HepG2 (cell line): ENCODE measurements at regions not wholly inside any gene's neighbourhood (a gene's known extent, or its start where the extent isn't known, plus 50 kb on each side); places are given as distances from the start of the nearest gene placed in this dataset.

Experiments used
- ADNP ChIP-seq: sonication (generic); formaldehyde crosslinking; IDR thresholded peaks from 2 replicates; pipeline ENCODE4 v1.4.0; 2020; ENCODE audit warnings: missing genetic modification reagents
- CREB3 ChIP-seq: sonication (generic); formaldehyde crosslinking; IDR thresholded peaks from 2 replicates; pipeline ENCODE4 v1.5.0; 2020; ENCODE audit warnings: missing genetic modification reagents
- CREM ChIP-seq, 2 experiments: sonication (generic) in 1 of 2; formaldehyde crosslinking in 1 of 2; IDR thresholded peaks; 2 replicates each; pipeline versions ENCODE4 v1.4.0 to v1.6.1; 2016 to 2020; ENCODE audit warnings: antibody characterized with exemption in 1 of 2, mild to moderate bottlenecking in 1 of 2, missing genetic modification reagents in 1 of 2
- LRRFIP1 ChIP-seq: sonication (generic); formaldehyde crosslinking; conservative IDR thresholded peaks from 2 replicates; pipeline ENCODE4 v1.4.0; 2020; ENCODE audit warnings: missing genetic modification reagents
- MLLT10 ChIP-seq: sonication (generic); formaldehyde crosslinking; IDR thresholded peaks from 2 replicates; pipeline ENCODE4 v1.4.0; 2020; ENCODE audit warnings: missing genetic modification reagents
- MTA3 ChIP-seq: sonication (generic); formaldehyde crosslinking; IDR thresholded peaks from 2 replicates; pipeline ENCODE4 v1.4.0; 2020; ENCODE audit warnings: missing genetic modification reagents
- NAIF1 ChIP-seq: sonication (generic); formaldehyde crosslinking; IDR thresholded peaks from 2 replicates; pipeline ENCODE4 v1.5.0; 2020; ENCODE audit warnings: mild to moderate bottlenecking, missing genetic modification reagents, borderline replicate concordance
- SIN3A ChIP-seq: IDR thresholded peaks from 2 replicates; pipeline ENCODE4 v1.6.1; 2011; ENCODE audit warnings: low read depth, mild to moderate bottlenecking, control low read depth, low read length, borderline replicate concordance
- SMAD9 ChIP-seq: sonication (generic); formaldehyde crosslinking; IDR thresholded peaks from 2 replicates; pipeline ENCODE4 v1.5.1; 2020; ENCODE audit warnings: mild to moderate bottlenecking, missing genetic modification reagents
- SP1 ChIP-seq, 2 experiments: fragments of 450-650 bp in 1 of 2; sonication (generic) in 1 of 2; formaldehyde crosslinking in 1 of 2; IDR thresholded peaks; 2 replicates each; pipeline versions ENCODE4 v1.4.0 to v1.6.1; 2016 to 2020; ENCODE audit warnings: missing genetic modification reagents in 1 of 2
- ZBTB3 ChIP-seq: sonication (generic); formaldehyde crosslinking; IDR thresholded peaks from 2 replicates; pipeline ENCODE4 v1.4.0; 2020; ENCODE audit warnings: low read depth, mild to moderate bottlenecking, moderate library complexity, missing genetic modification reagents, borderline replicate concordance
- ZBTB37 ChIP-seq: sonication (generic); formaldehyde crosslinking; IDR thresholded peaks from 2 replicates; pipeline ENCODE4 v1.4.0; 2020; ENCODE audit warnings: mild to moderate bottlenecking, missing genetic modification reagents
- ZNF24 ChIP-seq: fragments of 450-650 bp; IDR thresholded peaks from 2 replicates; pipeline ENCODE4 v1.6.1; 2017; ENCODE audit warnings: antibody characterized with exemption, mild to moderate bottlenecking
- ZNF30 ChIP-seq: sonication (generic); formaldehyde crosslinking; IDR thresholded peaks from 2 replicates; pipeline ENCODE4 v1.5.0; 2020; ENCODE audit warnings: mild to moderate bottlenecking, missing genetic modification reagents
- ZNF335 ChIP-seq: sonication (generic); formaldehyde crosslinking; IDR thresholded peaks from 2 replicates; pipeline ENCODE4 v1.4.0; 2020; ENCODE audit warnings: missing genetic modification reagents
- ZNF720 ChIP-seq: sonication (generic); formaldehyde crosslinking; IDR thresholded peaks from 2 replicates; pipeline ENCODE4 v1.4.0; 2020; ENCODE audit warnings: missing genetic modification reagents
- TF ChIP-seq, protein P1 (sequence below): sonication (generic); formaldehyde crosslinking; IDR thresholded peaks from 2 replicates; pipeline ENCODE4 v1.4.0; 2020; ENCODE audit warnings: mild to moderate bottlenecking, missing genetic modification reagents

GRCh38 chr21:39020751-39021477 lies 162.3 kb downstream of the PSMG1 start (continued):
- TF ChIP-seq ZNF720 (CRISPR knock-in tag), result no peak
- no peak for TF ChIP-seq SP1 (IDR thresholded peaks at IDR 0.05)
- no peak for TF ChIP-seq SP1 (CRISPR knock-in tag; IDR thresholded peaks at IDR 0.05)
- TF ChIP-seq MLLT10 (CRISPR knock-in tag), result no peak
- no peak for TF ChIP-seq NAIF1 (CRISPR knock-in tag)
- no peak for TF ChIP-seq ZBTB37
- no peak for TF ChIP-seq ZNF30
- TF ChIP-seq ZBTB3 (CRISPR knock-in tag), result no peak
- TF ChIP-seq ZNF335 (CRISPR knock-in tag), result no peak
- TF ChIP-seq SIN3A, result no peak
- TF ChIP-seq SMAD9, result no peak
- TF ChIP-seq ADNP (CRISPR knock-in tag), result no peak
- TF ChIP-seq LRRFIP1 (CRISPR knock-in tag), result no peak
- peak; percentile 79 for TF ChIP-seq CREM (IDR thresholded peaks at IDR 0.05)
- no peak for TF ChIP-seq CREM (CRISPR knock-in tag; IDR thresholded peaks at IDR 0.05)
- TF ChIP-seq CREB3, result no peak
- TF ChIP-seq, protein P1, sequence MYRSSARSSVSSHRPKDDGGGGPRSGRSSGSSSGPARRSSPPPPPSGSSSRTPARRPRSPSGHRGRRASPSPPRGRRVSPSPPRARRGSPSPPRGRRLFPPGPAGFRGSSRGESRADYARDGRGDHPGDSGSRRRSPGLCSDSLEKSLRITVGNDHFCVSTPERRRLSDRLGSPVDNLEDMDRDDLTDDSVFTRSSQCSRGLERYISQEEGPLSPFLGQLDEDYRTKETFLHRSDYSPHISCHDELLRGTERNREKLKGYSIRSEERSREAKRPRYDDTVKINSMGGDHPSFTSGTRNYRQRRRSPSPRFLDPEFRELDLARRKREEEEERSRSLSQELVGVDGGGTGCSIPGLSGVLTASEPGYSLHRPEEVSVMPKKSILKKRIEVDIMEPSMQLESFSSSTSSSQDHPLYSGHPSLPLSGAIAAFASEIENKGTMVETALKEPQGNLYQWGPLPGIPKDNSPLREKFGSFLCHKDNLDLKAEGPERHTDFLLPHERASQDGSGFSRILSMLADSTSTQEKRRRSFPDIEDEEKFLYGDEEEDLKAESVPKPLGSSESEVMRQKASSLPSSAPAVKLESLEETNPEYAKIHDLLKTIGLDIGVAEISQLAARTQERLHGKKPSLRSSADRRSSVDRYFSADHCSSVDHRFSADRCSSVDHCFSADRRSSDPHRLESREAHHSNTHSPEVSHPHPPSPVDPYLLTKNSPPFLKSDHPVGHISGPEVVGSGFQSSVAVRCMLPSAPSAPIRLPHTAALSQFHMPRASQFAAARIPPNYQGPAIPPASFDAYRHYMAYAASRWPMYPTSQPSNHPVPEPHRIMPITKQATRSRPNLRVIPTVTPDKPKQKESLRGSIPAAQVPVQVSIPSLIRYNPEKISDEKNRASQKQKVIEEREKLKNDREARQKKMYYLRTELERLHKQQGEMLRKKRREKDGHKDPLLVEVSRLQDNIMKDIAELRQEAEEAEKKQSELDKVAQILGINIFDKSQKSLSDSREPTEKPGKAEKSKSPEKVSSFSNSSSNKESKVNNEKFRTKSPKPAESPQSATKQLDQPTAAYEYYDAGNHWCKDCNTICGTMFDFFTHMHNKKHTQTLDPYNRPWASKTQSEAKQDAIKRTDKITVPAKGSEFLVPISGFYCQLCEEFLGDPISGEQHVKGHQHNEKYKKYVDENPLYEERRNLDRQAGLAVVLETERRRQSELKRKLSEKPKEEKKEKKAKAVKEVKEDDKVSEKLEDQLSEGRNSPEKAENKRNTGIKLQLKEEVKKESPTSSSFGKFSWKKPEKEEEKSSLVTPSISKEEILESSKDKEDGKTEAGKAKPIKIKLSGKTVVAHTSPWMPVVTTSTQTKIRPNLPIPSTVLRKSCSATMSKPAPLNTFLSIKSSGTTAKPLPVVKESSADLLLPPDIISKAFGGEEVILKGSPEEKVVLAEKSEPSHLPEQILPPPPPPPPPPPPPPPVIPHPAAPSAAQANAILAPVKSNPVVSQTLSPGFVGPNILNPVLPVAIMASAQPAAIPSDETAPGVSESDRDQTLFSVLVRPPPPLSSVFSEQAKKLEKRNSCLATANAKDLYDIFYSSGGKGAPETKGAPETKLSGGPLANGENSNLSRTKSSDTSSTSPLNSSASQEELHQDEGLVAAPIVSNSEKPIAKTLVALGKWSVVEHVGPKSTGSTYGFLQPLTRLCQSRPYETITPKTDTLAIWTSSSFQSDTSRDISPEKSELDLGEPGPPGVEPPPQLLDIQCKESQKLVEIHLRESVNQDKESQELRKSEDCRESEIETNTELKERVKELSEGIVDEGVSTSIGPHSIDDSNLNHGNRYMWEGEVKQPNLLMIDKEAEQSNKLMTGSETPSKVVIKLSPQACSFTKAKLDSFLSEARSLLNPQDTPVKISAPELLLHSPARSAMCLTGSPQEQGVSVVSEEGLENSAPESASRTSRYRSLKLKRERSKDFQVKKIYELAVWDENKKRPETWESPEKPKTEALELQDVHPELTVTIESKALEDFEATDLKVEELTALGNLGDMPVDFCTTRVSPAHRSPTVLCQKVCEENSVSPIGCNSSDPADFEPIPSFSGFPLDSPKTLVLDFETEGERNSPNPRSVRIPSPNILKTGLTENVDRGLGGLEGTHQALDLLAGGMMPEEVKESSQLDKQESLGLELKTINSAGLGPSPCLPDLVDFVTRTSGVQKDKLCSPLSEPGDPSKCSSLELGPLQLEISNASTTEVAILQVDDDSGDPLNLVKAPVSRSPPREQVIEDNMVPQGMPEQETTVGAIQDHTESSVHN, result no peak
- TF ChIP-seq ZNF24, result no peak
- TF ChIP-seq MTA3 (CRISPR knock-in tag), result no peak
